HG03342 (cell line): ENCODE measurements at regions not wholly inside any gene's neighbourhood (a gene's known extent, or its start where the extent isn't known, plus 50 kb on each side); places are given as distances from the start of the nearest gene placed in this dataset.
"Not testable (repeated sequence)": the region's sequence is repeated elsewhere in the genome, so short reads cannot be mapped to it uniquely, and the experiment has no call there.

ENCODE experiments used
- ATAC-seq: cut with Tn5 transposase; IDR thresholded peaks from one replicate; pipeline ENCODE4 v1.9.1; 2021; ENCODE audit warnings: mild to moderate bottlenecking, moderate library complexity; ENCODE audit not compliant: unreplicated experiment

GRCh38 chr7:35908331-35909216 lies 107.7 kb downstream of the SEPTIN7 start:
- ATAC-seq, result no peak

DNA sequence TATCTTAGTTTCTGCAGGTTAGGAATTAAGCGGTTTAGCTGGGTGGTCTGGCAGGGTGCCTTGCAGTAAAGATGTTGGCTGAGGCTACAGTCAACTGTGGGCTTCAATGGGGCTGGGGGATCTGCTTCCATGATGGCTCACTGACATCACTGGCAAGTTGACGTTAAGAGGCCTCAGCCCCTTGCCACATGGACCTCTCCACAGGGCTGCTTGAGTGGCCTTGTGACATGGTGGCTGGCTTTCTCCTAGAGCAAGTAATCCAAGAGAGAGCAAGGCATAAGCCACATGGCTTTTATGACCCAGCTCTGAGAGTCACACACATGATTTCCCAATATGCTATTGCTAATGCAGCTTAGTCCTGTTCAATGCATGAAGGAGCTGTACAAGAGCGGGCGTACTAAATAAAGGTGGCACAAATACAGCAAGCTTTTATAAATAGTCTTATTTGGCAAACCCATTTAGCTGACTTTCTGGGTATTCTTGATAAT lies 109.1 kb downstream of the SEPTIN7 start:
- no peak for ATAC-seq

GRCh38 chr7:35910621-35911020 lies 109.8 kb downstream of the SEPTIN7 start:
- ATAC-seq, result not testable (repeated sequence)

DNA sequence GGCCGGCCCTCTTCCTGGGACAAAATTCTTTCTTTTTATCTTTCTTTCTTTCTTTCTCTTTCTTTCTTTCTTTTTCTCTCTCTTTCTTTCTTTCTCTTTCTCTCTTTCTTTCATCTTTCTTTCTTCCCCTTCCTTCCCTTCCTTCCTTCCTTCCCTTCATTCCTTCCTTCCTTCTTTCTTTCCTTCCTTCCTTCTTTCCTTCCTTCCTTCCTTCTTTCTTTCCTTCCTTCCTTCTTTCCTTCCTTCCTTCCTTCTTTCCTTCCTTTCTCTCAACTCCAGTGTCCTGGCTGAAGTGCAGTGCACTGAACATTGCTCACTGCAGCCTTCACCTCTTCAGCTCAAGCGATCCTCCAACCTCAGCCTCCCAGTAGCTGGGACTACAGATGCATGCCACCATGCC lies 112.5 kb downstream of the SEPTIN7 start:
- ATAC-seq, result not testable (repeated sequence)

DNA sequence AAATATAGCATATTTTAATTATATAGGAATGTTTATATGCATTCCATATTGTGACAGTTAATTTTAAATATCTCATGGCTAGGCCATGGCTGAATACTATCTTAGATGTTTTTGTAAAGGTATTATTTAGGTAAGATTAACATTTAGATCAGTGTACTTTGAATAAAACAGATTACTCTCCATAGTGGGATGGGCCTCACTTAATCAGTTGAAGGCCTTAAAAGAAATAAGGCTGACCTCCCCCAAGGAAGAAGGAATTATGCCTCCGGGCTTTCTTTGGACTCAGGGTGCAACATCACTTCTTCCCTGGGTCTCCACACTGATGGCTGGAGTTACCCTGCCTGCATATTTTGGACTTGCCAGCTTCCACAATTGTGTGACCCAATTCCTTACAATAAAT lies 113.4 kb downstream of the SEPTIN7 start:
- ATAC-seq, result not testable (repeated sequence)

DNA sequence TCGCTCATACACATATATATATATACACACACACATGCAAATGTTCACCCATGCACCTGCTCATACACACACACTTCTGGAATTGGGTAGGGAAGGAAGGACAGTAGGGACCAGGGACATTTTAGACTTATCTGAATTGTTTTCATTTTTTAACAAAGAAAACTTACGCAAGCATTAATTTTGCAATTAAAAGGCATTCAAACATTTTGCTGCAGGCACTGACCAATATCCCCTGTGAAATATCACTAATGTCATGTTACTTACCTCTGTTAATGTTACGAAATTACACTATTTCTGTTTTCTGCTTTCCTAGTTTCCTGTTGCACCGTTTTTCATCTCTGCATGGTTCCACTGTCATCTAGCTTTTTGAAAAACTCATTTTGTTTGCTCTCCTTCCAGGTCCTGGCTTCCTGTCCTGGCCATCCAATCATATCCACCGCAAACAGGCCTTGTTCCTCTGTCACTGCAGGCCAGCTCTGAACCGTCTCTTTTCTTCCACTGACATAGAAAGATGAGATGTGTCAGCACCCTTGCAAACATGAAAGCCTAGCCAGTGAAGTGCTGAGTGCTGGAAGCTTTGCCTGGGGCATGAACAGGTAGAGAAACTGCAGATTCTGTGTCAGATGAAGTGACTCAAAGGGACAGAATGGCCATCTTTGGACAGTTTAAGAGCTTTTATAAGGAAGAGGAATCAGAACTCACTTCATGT lies 114.5 kb downstream of the SEPTIN7 start:
- not testable (repeated sequence) for ATAC-seq

- ATAC-seq, result not testable (repeated sequence)
Measured at GRCh38 chr7:35918217-35918616, 117.4 kb downstream of the SEPTIN7 start.

- peak; percentile 82 for ATAC-seq
Measured at GRCh38 chr7:35919607-35920006, 118.8 kb downstream of the SEPTIN7 start.

DNA sequence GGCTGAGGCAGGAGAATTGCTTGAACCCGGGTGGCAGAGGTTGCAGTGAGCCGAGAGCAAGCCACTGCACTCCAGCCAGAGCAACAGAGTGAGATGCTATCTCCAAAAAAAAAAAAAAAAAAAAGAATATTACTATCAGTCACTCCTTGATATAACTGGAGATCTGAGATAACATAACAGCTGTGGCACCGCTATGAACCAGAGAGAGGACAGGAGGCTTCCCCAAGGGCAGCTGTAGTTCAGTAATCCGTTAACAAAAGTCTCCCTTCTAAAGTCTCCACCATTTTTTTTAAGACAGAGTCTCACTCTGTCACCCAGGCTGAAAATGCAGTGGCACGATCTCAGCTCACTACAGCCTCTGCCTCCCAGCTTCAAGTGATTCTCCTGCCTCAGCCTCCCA lies 120.5 kb downstream of the SEPTIN7 start:
- ATAC-seq, result not testable (repeated sequence)

DNA sequence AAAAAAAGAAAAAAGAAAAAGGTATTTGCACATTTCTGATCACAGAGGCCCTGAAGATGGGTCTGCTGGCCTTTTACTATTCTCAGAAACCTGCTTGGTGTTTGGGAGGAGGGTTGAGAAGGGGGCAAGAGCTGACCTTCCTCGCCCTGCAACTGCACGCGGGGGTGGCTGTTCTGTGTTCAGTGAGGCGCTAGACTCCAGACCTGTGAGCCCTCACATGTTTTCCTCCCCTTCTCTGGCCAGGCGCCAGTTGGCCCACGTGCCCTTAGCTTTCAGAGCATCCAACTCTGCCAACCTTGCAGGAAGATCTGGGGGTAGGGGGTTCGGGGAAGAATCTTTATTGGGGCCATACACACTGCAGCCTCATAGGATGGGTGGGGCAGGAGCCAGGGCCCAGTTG lies 123.8 kb downstream of the SEPTIN7 start:
- ATAC-seq, result not testable (repeated sequence)

DNA sequence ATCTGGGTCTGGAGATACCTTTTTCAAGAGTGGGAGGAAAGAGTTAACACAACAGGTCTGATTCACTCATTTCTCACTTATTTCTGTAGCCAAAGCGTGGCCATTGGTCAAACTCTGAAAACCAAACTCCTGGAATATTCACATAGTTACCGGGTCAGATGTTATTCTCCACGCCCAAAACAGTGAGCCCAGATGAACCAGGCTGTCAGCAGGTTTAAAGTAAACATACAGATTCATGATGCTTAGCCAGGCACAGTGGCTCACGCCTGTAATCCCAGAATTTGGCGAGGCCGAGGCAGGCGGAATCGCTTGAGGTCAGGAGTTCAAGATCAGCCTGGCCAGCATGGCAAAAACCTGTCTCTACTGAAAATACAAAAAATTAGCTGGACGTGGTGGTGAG lies 126.1 kb downstream of the SEPTIN7 start:
- not testable (repeated sequence) for ATAC-seq

GRCh38 chr7:35931134-35931533 lies 130.3 kb downstream of the SEPTIN7 start:
- ATAC-seq, result not testable (repeated sequence)

GRCh38 chr7:35931551-35931950 lies 130.7 kb downstream of the SEPTIN7 start:
- not testable (repeated sequence) for ATAC-seq

- ATAC-seq, result not testable (repeated sequence)
Measured at GRCh38 chr7:35940695-35941094, 139.8 kb downstream of the SEPTIN7 start.

- not testable (repeated sequence) for ATAC-seq
Measured at GRCh38 chr7:35945621-35946020, 144.8 kb downstream of the SEPTIN7 start.

DNA sequence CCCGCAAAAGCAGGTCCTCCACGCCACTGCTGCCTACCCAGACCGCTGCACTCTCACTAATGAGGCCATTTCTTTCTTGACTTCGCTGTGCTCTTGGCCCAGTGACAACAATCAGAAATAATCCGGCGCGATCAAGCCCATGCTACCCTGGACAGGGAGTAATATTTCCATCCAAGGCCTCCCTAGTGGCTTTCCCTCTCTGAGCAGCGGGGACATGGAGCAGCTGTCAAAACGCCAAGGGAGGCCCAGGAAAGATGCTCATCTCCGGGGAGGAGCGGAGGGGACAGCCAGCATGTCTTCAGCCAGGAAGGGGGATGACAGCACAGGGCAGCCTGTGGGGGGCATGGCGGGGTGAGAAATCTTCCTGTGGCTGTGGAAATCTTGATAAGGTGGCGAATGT lies 154.9 kb downstream of the SEPTIN7 start:
- ATAC-seq, result not testable (repeated sequence)

- ATAC-seq, result not testable (repeated sequence)
Measured at GRCh38 chr7:35956988-35957387, 156.1 kb downstream of the SEPTIN7 start.

DNA sequence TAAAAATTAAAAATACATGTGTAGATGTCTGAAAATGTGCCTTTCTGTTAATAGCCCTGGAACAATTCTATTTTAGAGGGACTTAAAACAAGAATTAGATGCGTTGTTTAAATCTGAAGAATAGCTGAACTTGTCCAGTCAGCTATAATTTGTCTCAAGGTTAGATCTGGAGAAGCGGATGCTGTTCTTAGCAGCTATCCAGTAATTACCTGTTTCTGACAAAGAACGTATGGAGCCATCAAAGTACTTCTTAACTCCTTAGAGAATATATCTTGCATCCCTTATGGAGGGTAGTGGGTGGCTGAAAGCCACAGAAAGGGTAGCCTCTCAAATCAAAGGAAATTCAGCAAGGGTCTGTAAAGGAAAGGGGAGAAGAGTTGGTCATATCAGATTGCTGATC lies 160.4 kb downstream of the SEPTIN7 start:
- not testable (repeated sequence) for ATAC-seq

- not testable (repeated sequence) for ATAC-seq
Measured at GRCh38 chr7:35962607-35963006, 161.8 kb downstream of the SEPTIN7 start.

DNA sequence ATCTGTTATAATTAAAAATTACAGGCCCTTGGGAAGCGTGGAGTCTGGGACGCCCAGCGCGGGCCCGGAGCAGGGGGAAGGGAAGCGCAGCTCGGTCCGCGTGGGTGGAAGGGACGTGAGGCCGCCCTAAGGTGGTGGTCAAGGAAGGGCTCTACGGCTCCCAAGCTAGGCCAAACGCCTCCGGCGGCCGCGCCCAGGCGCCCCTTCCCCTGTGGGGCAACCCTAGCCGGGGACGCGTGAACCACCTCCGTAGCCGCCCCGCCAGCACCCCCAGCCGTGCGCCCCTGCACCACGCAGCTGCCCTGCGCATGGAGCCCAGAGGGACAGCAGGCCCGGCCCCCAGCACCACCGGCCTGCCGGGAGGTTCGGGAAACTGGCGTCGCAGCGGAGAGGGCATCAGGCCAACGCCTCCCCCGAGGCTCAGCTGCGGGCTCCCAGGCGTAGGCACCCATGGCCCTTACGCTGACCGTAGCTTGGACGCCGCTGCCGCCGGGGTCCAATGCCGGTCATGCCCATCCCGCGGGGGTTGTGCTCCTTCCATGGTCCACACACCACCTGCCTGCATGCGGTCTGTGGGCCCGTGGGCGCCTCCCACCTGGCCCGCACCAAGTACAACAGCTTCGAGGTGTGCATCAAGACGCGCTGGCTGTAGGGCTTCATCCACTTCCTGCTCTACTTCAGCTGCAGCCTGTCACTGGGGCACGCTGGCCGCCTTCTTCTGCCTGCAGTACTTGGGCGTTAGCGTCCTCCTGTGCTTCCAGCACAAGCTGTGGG lies 166.7 kb downstream of the SEPTIN7 start:
- no peak for ATAC-seq
